HG03457 (cell line): ENCODE measurements at regions not wholly inside any gene's neighbourhood (a gene's known extent, or its start where the extent isn't known, plus 50 kb on each side); places are given as distances from the start of the nearest gene placed in this dataset.

Experiments used
- ATAC-seq: cut with Tn5 transposase; IDR thresholded peaks from one replicate; pipeline ENCODE4 v1.9.1; 2021; ENCODE audit warnings: moderate number of reproducible peaks; ENCODE audit not compliant: unreplicated experiment

DNA sequence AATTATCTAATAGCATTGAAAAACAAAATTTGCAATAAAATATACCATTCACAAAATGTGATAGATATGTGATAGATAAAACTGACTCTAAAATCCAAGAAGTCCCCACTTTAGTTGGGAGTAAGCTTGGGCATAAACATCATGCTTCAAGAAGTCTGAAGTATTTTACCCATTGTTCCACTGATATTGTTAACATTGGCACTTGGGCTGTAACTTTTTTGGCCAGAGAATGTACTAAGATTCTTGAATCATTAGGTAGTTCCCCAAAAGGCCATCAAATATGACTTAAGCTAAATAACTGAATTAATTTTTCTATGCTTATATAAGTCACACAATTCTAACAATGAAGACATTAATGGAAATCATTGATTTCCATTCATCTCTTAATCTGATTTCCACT is 413.6 kb downstream of the CDH2 start:
- no peak for ATAC-seq

DNA sequence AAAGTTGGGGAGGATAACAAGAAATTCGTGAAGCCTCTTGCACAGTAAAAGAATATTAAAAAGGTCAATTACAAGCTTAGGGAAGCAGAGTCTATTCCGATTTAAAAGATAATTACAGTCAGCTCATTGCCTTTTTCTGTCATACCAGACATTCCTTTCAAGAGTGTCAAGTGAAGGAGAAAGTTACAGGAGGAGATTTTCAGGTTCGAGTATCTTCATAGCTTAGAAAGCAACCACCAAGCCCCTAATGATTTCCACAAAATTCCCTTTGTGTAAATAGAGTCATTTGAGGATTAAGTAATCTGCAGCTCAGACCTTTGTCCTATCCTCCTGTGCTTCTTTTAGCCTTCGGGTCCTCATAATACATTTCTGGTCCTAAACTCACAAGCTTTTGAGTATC is 414.9 kb downstream of the CDH2 start:
- no peak for ATAC-seq

- no peak for ATAC-seq
Measured at GRCh38 chr18:27752944-27753343, 424.0 kb downstream of the CDH2 start.

DNA sequence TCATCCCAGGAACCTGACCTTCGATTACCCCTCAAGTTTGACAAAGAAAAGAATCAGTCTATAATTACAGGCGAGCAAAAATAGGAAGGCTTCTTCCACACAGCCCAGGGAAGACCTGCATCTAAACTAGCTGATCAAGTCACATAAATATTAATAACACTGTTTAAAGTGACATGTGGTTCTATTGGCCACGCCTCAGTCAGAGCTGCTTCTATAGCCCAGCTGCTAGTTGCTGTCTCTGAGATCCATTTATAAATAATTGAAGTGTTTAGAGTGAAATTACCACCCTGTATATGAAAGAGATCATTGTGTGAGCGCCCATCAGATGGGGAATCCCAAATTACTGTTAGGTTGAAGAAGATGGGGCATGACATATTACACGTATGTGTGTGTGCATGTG is 426.0 kb downstream of the CDH2 start:
- ATAC-seq, result no peak

DNA sequence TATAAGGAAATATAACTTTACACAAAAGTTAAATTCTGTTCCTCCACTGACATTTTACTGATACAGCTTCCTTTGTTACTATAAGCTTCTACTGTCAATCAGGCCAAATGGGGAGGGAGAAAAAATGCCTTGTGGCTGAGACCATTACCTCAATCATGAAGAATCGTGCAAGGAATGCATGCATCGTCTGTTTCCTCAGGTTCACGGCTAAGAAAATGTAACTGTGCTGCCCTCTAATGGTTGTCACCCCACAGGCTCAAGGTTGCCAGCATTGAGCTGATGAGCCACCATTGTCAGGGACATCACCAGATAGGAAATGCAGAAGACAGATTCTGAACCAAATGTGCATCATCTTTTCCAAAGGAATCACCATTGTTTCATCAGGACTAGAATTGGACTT is 426.9 kb downstream of the CDH2 start:
- no peak for ATAC-seq

GRCh38 chr18:27749194-27749593 is 427.7 kb downstream of the CDH2 start:
- no peak for ATAC-seq

DNA sequence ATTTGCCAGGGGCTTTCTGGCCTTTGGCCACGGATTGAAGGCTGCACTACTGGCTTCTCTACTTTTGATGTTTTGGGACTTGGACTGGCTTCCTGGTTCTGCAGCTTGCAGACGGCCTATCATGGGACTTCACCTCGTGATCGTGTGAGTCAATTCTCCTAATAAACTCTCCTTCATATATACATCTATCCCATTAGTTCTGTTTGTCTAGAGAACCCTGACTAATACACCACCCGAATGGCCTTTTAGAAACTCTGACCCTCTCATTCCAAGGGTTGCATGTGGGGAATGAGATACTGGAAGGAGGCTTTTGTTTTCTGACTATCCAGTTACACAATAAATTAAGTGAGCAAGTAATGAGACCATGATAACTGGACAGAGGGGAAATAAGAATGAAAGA is 430.7 kb downstream of the CDH2 start:
- ATAC-seq, result no peak

DNA sequence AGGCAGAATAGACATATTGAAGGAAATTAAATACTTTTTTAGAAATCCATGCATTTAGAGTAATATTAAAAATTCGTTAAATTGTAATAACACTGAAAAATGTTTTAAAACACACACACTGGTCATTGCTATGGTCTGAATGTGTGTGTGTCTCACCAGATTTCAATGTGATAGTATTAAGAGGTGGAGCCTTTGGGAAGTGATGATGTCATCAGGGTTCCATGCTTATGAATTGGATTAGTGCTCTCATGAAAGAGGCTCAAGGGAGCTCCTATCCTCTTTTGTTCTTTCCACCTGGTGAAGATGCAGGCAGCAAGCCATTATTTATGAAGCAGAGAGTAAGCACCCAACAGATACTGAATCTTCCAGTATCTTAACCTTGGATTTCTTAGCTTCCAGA is 441.8 kb downstream of the CDH2 start:
- no peak for ATAC-seq

GRCh38 chr18:27731211-27731610 is 445.7 kb downstream of the CDH2 start:
- ATAC-seq, result no peak

DNA sequence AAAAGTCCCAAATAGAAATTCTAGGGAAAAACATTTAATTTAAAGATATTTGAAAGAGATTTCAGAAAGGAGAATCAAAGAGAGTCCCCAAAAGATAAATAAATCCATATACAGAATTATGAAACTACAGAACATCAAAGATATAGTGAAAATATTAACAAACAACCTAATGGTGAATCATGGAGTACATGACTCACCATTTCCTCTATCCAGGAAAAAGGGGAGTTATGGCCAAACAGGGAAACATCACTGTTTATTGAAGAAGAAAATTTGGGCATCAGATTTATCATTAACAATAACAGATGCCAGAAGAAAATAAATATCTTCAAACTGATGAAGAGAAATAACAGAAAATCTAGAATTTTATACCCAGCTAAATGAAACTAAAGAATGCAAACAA is 448.3 kb downstream of the CDH2 start:
- no peak for ATAC-seq

- ATAC-seq, result no peak
Measured at GRCh38 chr18:27724362-27724761, 452.6 kb downstream of the CDH2 start.

DNA sequence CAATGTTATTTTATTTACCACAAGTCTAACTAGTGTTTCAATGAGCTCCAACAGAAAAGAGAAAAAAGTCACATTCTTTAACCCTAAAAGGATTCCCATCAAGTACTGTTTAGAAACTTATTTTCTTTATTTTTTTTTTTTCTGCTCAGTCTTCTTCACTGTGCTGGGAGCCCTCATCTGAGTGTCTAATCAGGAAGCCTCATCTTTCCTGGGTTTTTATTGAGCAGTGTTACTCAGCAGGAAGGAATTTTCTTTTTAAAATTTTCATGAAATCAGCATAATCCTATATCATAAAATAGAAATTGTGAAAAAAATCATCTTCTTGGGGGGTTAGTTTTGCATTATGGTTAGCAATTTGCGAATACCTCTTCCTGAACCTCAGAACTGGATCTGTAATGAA is 453.8 kb downstream of the CDH2 start:
- ATAC-seq, result no peak

DNA sequence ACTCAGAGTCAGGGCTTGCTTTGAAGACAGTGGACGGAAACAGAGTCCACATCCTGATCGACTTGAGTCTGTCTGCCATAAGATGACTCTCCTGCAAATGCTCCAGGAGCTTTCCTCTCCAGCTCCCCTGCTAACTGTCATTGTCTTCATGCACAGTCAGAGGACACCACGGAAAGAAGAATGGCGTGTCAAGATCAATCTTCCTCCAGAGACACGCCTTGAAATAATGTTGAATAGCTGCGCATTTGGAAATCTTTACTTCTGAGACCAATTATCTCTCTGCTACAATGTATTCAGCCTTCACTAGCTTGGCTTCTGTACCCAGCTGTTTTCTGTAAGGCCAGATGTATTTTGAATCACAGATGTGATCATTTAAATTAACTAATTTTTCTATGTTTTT is 457.2 kb downstream of the CDH2 start:
- no peak for ATAC-seq

DNA sequence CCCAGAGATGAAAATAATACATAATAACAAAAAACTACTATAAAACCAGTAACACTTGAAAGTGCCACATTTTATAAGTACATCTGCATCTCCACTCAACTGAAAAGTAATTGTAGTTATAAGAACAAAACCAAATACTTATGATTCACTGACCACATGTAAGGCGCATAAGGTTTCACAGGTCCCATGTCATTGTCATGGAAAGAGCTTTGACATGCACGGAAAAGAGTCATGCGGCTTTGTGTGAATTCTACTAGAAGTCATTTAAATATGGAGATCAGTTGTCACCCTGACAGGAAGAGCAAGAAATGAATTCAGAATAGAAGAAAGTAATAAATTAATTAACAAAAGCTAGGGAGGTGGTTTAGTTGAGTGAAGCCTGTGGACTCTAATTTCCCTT is 459.1 kb downstream of the CDH2 start:
- ATAC-seq, result no peak

DNA sequence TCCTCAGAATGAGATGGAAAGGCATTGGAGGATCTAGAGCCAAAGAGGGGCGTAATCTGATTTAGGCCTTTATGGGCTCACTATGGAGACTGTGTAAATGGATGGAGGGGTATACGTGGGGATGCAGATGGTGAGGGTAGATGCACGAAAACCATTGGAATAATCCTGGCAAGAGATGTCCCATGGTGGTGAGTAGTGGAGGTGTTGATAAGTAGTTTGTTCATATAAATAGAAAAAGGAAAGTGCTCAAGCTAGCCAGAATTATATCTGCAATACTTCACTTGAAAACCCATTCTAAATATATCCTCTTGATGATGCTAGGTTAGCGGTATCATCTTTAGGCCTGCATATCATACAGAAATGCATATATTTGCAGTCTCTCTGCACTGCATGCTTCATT is 459.7 kb downstream of the CDH2 start:
- ATAC-seq, result no peak

GRCh38 chr18:27715751-27716150 is 461.2 kb downstream of the CDH2 start:
- ATAC-seq, result no peak

- no peak for ATAC-seq
Measured at GRCh38 chr18:27713738-27714095, 463.2 kb downstream of the CDH2 start.

DNA sequence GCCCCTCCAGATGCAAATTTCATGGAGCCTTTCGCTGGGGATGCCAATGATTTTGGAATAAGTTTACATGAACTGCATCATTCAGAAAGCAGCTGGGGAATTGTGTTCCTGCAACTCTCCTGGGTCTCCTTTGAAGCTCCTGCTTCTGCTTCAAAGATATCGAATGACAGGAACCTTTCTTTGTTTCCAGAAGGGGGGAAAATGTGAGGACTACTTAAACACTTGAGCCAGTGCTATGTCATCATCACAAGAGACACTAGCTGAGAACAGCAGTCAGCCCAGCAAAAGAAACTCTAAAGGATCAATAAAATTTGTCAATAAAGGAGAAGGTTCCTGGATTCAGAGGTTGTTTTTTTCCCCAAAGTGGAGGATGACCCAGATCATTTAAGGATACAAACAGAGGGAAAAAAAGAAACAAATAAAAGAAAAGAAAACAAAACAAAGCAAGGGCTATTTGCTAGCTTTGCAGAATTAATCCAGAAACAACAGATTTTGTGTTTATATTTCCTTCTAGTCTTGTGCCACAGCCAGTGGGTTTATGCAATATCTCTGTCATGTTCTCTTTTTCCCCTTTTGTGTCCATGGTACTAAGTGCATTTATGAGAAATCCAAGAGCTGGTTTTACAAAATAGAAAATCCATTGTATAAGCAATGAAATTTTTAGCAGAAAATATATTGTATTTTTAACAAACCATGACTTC is 463.7 kb downstream of the CDH2 start:
- ATAC-seq, result no peak

DNA sequence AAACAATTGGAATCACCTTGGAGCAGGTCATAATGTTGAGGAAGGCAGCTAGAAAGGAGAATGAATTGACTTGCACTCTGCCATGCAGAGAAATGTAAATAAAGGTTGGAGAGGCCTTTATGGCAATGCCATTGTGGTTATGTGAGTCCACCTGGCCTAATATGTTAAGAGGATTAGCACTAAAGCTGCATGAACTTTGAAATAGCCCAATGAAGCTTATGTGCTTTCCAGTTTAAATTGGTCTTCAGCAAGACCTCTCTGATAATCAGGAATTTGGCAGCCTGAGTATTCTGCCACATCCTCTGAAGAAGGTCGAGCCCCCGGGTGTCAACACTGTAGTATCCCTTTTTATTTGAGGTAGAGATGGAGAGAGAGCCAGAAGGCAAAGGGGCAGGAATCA is 464.9 kb downstream of the CDH2 start:
- ATAC-seq, result no peak

DNA sequence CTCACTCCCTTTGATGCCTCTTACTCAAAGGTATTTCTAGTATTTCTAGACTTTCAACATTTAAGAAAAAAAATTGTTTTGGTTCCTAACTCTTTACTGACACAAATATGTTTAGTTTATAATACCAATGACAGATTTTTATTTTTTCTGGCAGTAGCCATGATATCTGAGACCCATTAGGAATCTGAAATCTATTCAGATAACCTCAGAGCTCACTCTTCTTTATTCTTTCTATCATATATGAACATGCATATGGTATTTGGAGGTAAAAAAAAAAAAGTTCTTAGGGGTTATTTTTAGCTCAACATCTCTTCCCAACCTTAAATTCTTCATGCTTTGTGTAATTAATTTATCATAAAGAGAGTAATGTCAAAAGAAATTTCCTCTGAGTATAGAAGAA is 465.5 kb downstream of the CDH2 start:
- no peak for ATAC-seq

DNA sequence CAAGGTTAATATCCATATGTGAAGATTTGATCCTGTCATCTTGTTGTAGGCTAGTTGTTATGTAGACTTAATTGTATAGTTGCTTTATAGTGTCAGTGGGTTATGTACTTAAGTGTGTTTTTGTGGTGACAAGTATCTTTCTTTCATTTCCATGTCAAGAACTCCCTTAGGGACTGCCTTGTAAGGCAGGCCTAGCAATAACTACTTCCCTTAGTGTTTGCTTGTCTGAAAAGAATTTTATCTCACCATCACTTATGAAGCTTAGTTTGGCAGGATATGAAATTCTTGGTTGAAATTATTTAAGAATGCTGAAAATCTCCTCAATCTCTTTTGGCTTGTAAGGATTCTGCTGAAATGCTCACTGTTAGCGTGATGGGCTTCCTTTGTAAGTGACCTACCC is 467.6 kb downstream of the CDH2 start:
- ATAC-seq, result no peak

DNA sequence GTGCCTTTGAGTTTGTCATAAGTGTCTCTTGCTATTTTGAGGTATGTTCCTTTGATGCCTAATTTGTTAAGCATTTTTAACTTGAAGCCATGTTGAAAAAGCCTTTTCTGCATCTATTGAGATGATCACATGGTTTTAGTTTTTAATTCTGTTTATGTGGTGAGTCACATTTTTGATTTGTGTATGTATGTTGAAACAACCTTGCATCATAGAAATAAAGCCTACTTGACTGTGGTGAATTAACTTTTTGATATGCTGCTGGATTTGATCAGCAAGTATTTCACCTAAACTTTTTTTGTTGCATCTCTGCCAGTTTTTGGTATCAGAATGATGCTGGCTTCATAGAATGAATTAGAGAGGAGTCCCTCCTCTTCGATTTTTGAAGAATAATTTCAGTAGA is 469.7 kb downstream of the CDH2 start:
- no peak for ATAC-seq

DNA sequence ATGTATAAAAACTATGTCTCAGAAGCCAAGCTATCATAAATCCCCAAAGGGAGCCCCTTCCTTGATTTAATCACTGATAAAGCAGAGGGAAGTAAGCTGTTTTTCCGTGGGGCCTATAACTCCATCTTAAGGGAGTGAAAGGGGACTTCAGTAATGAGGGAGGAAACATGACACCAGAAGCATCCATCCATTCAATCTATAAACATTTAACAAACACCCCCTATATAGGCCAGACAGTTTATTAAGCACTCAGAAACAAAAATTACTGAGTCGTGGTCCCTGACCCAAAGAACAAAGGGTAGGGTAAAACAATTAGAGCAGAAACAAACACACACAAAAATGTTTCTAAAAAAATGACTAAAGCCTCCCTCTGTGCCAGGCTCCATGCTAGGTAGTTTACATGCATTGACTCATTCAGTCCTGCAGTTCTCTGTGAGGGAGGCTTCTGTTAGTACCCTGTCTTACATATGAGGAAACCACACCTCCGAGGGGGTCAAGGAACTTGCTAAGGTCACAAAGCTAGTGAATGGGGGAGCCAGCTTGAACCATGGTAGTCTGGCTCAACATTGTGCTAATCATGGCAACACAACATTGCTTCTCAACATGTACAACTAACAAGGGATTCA is 472.1 kb downstream of the CDH2 start:
- no peak for ATAC-seq
